ENCODE measurements at regions not wholly inside any gene's neighbourhood (a gene's known extent, or its start where the extent isn't known, plus 50 kb on each side); places are given as distances from the start of the nearest gene placed in this dataset.

GRCh38 chr10:78283069-78283682 is 249.5 kb downstream of the RPS24 start:
- Histone ChIP-seq H3K36me3 (replicated peaks in 1 of 2) (no peaks in the 10 kb centered on the region), H3K9me3 (replicated peaks in 1 of 3) (no peaks in the 10 kb centered on the region), H3K27me3 (no peaks in the 10 kb centered on the region), H3K4me1 (replicated peaks in 1 of 2) (no peaks in the 10 kb centered on the region), H3K27ac (no peak overlapping the region), H3K4me3 (no peak overlapping the region)
- intact Hi-C loops (cut with DNase I) = no loop called here
- TF ChIP-seq POLR2A (IDR thresholded peaks at IDR 0.05) (no peak), CTCF (IDR thresholded peaks at IDR 0.05) (no peak)
- no peak for DNase-seq
- WGBS, 4 donors = 90 to 100% (median 93%) methylated on average over 1 to 3 of the region's 3 CpGs

- Histone ChIP-seq H3K4me1 (replicated peaks in 1 of 2) (no peaks in the 10 kb centered on the region), H3K36me3 (replicated peaks in 1 of 2) (no peaks in the 10 kb centered on the region), H3K27ac (no peak overlapping the region), H3K4me3 (no peak overlapping the region), H3K9me3 (replicated peaks in 1 of 3) (no peaks in the 10 kb centered on the region), H3K27me3 (no peaks in the 10 kb centered on the region)
- 75 to 88% (median 83%) methylated on average over 4 of the region's 4 CpGs for WGBS, 4 donors
- TF ChIP-seq CTCF (IDR thresholded peaks at IDR 0.05) = no peak
- TF ChIP-seq POLR2A (IDR thresholded peaks at IDR 0.05) = no peak
- no peak for DNase-seq
- intact Hi-C loops (cut with DNase I) = no loop called here
Measured at GRCh38 chr10:78284381-78284780, 250.7 kb downstream of the RPS24 start.

DNA sequence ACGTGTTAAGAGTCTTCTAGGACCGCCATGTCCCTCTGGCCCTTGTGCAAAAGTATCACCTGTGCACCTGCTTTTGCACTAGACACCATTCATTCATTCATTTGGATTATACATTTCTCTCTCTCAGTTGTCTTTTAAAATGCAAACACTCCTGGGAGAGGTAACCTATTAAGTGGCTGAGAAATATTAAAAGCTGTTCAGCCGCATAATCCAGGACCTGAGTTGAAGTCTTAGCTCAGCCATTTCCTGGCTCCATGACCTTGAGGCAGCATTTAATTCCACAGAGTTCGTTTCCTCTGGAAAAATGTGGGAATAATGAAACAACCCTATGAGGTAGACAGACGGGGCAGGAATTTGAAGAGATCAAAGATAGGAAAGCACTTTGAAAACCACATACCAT is 251.6 kb downstream of the RPS24 start:
- Histone ChIP-seq H3K27ac (no peak overlapping the region), H3K36me3 (replicated peaks in 1 of 2) (no peaks in the 10 kb centered on the region), H3K27me3 (no peaks in the 10 kb centered on the region), H3K9me3 (replicated peaks in 1 of 3) (no peaks in the 10 kb centered on the region), H3K4me3 (no peak overlapping the region), H3K4me1 (replicated peaks in 1 of 2) (no peaks in the 10 kb centered on the region)
- no peak for DNase-seq
- TF ChIP-seq CTCF (IDR thresholded peaks at IDR 0.05) = no peak
- TF ChIP-seq POLR2A (IDR thresholded peaks at IDR 0.05) = no peak
- WGBS, 4 donors = 34 to 74% (median 47%) methylated on average over 5 of the region's 5 CpGs
- intact Hi-C loops (cut with DNase I) = no loop called here

DNA sequence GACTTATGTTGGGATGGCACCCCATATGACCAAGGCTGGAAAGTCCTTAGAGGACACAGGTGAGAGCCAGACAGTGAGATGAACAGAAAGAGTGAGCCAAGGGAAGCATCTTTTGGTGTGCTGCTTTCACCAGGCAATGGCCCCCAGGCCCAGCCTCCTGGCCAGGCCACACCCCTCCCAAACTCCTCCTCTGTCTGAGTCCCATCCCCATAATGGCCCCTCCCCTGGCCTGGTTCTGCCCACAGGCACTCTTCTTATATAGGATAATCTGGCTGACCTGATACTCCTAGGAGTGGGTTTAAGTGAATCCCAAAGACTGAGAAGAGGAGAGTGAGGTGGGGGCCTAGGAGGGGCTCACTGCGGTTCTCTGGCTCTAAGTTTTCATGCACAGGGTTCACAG is 252.5 kb downstream of the RPS24 start:
- no peak overlapping the region for H3K4me3 ChIP-seq
- H3K4me1 ChIP-seq (replicated peaks in 1 of 2) = no peaks in the 10 kb centered on the region
- H3K9me3 ChIP-seq (replicated peaks in 1 of 3) = no peaks in the 10 kb centered on the region
- no peaks in the 10 kb centered on the region for H3K36me3 ChIP-seq (replicated peaks in 1 of 2)
- no peak overlapping the region for H3K27ac ChIP-seq
- intact Hi-C loops (cut with DNase I) = no loop called here
- 75 to 96% (median 86%) methylated on average over 1 of the region's 1 CpG for WGBS, 4 donors
- DNase-seq = no peak
- TF ChIP-seq POLR2A (IDR thresholded peaks at IDR 0.05) = no peak
- no peak for TF ChIP-seq CTCF (IDR thresholded peaks at IDR 0.05)
- no peaks in the 10 kb centered on the region for H3K27me3 ChIP-seq
